SK-N-MC (cell line): ENCODE measurements at regions not wholly inside any gene's neighbourhood (a gene's known extent, or its start where the extent isn't known, plus 50 kb on each side); places are given as distances from the start of the nearest gene placed in this dataset.

Experiments used
- EZH2 ChIP-seq: fragments of 200-600 bp; sonication (generic); IDR thresholded peaks from one replicate; pipeline ENCODE4 v1.6.1; 2017; ENCODE audit warnings: antibody characterized with exemption
- POLR2AphosphoS5 ChIP-seq: IDR thresholded peaks from 2 replicates; pipeline ENCODE4 v1.6.1; 2012; ENCODE audit warnings: mild to moderate bottlenecking, low read depth, low read length, borderline replicate concordance

- TF ChIP-seq EZH2: no peak
- no peak for TF ChIP-seq POLR2AphosphoS5
Measured at GRCh38 chr18:4658804-4659203, 203.7 kb upstream of the DLGAP1 start.
